ENCODE measurements at regions not wholly inside any gene's neighbourhood (a gene's known extent, or its start where the extent isn't known, plus 50 kb on each side); places are given as distances from the start of the nearest gene placed in this dataset.

GRCh38 chr3:72698154-72698917 is 149.9 kb downstream of the SHQ1 start:
- no peak for DNase-seq (ENCODE audit: low read depth in 2 of 2)

GRCh38 chr3:72697717-72698116 is 150.5 kb downstream of the SHQ1 start:
- no peak for DNase-seq (ENCODE audit: low read depth in 2 of 2)

GRCh38 chr3:72696815-72697214 is 151.4 kb downstream of the SHQ1 start:
- DNase-seq (ENCODE audit: low read depth in 2 of 2), result no peak

- no peak for DNase-seq (ENCODE audit: low read depth in 2 of 2)
Measured at GRCh38 chr3:72694398-72694797, 153.8 kb downstream of the SHQ1 start.

GRCh38 chr3:72692990-72693389 is 155.3 kb downstream of the SHQ1 start:
- no peak for DNase-seq (ENCODE audit: low read depth in 2 of 2)

GRCh38 chr3:72690629-72691028 is 157.6 kb downstream of the SHQ1 start:
- no peak for DNase-seq (ENCODE audit: low read depth in 2 of 2)

GRCh38 chr3:72682936-72683452 is 165.3 kb downstream of the SHQ1 start:
- no peak for DNase-seq (ENCODE audit: low read depth in 2 of 2)

- DNase-seq (ENCODE audit: low read depth in 2 of 2), result no peak
Measured at GRCh38 chr3:72681598-72681997, 166.6 kb downstream of the SHQ1 start.

GRCh38 chr3:72680766-72681165 is 167.5 kb downstream of the SHQ1 start:
- DNase-seq (ENCODE audit: low read depth in 2 of 2), result no peak

GRCh38 chr3:72679540-72680198 is 168.6 kb downstream of the SHQ1 start:
- DNase-seq (ENCODE audit: low read depth in 2 of 2), result no peak

- DNase-seq (ENCODE audit: low read depth in 2 of 2), result no peak
Measured at GRCh38 chr3:72678867-72679266, 169.4 kb downstream of the SHQ1 start.

- no peak for DNase-seq (ENCODE audit: low read depth in 2 of 2)
Measured at GRCh38 chr3:72678380-72678779, 169.9 kb downstream of the SHQ1 start.

- DNase-seq (ENCODE audit: low read depth in 2 of 2), result no peak
Measured at GRCh38 chr3:72675243-72675642, 173.0 kb downstream of the SHQ1 start.

GRCh38 chr3:72673011-72673771 is 175.1 kb downstream of the SHQ1 start:
- DNase-seq (ENCODE audit: low read depth in 2 of 2), result no peak

GRCh38 chr3:72669224-72669623 is 179.0 kb downstream of the SHQ1 start:
- no peak for DNase-seq (ENCODE audit: low read depth in 2 of 2)

GRCh38 chr3:72666447-72666755 is 181.8 kb downstream of the SHQ1 start:
- DNase-seq (ENCODE audit: low read depth in 2 of 2), result no peak

GRCh38 chr3:72665701-72666446 is 182.4 kb downstream of the SHQ1 start:
- peak; percentile 6 to 52 for DNase-seq (ENCODE audit: low read depth in 2 of 2)

GRCh38 chr3:72665103-72665502 is 183.1 kb downstream of the SHQ1 start:
- no peak for DNase-seq (ENCODE audit: low read depth in 2 of 2)

GRCh38 chr3:72664184-72664975 is 183.9 kb downstream of the SHQ1 start:
- no peak for DNase-seq (ENCODE audit: low read depth in 2 of 2)

GRCh38 chr3:72663429-72663828 is 184.8 kb downstream of the SHQ1 start:
- DNase-seq (ENCODE audit: low read depth in 2 of 2), result no peak

GRCh38 chr3:72661115-72661457 is 187.2 kb downstream of the SHQ1 start:
- DNase-seq (ENCODE audit: low read depth in 2 of 2), result no peak

Data from stimulated activated CD4-positive, alpha-beta T cell treated with anti-CD3 and anti-CD28 coated beads, Interleukin-12 subunit alpha, Interleukin-12 subunit beta, amount 100 ng/mL, for 24 hours (primary cell).